GM19025 (cell line): ENCODE measurements at regions not wholly inside any gene's neighbourhood (a gene's known extent, or its start where the extent isn't known, plus 50 kb on each side); places are given as distances from the start of the nearest gene placed in this dataset.
"Not testable (repeated sequence)": the region's sequence is repeated elsewhere in the genome, so short reads cannot be mapped to it uniquely, and the experiment has no call there.

Experiments used
- ATAC-seq: cut with Tn5 transposase; IDR thresholded peaks from one replicate; pipeline ENCODE4 v1.9.1; 2021; ENCODE audit warnings: mild to moderate bottlenecking, low read depth, moderate library complexity; ENCODE audit not compliant: unreplicated experiment

DNA sequence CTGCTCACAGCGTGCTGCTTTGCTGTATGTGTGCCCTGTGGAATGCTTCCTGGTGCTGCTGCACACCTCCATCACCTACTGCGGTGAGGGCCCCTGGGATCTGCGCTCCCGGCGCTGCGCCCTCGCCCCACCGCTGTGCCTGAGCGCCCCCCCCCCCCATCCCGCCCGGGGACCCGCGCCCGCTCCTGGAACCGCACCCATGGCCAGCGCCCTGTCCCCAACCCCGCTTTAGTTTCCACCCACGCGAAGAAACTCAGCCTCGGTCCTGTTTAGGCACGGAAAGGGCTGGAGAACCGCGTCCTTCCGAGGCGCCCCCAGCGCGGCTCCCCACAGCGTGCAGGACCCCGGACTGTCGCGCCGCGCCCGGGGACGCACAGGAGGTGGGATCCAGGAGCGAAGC, 265.5 kb downstream of the POTEB3 start:
- ATAC-seq, result not testable (repeated sequence)

DNA sequence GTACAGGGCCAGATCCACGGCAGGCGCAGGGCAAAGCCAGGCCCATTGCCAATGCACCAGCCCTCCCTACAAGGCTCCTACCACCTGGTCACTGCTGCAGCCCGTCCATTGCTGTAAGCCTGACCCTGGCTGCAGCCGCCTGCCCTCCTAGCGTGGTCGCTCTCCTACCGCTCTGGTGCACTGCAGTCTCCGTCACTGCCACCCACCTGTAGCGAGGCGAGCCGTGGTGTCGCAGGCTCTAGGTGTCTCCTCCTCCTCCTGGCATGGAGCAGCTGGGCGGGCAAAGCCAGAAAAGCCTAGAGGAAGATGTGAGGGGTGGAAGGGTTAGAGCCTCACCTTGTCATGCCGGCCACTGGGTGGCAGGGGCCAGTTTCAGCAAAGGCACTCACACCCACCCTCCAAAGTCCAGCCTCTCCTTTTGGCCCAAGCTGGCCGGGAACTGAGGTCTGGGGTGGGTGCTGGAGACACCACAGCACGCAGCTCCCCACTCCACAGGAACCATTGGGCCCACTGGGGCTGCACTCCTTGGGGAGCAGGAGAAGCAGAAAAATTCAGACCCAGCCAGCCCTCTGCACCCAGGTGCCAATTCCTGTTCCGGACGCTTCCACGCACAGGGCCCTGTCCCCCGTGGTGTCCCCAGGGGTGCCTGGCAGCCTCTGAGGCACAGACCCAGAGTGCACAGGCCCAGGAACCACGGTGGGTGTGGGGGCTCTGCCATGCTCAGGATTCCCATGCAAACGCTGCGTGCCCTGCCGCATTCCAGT, 285.3 kb upstream of the POTEB2 start:
- not testable (repeated sequence) for ATAC-seq

DNA sequence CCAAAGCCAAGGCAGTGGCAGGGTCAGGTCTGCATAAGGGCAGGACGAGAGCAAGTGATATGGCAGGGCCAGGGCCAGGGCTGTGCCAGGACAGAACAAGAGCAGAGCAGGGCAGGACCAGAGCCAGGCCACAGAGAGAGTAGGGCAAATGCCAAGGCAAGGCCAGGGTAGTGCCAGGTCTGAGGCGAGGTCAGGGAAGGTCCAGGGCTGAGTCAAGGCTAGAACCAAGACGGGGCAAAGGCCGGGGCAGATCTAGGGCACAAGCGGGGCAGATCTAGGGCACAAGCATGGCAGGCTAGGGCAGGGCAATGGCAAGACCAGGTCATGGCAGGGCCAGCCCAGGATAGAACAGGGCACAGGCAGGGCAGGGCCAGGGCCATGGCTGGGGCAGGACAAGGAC, 282.0 kb upstream of the POTEB2 start:
- not testable (repeated sequence) for ATAC-seq

DNA sequence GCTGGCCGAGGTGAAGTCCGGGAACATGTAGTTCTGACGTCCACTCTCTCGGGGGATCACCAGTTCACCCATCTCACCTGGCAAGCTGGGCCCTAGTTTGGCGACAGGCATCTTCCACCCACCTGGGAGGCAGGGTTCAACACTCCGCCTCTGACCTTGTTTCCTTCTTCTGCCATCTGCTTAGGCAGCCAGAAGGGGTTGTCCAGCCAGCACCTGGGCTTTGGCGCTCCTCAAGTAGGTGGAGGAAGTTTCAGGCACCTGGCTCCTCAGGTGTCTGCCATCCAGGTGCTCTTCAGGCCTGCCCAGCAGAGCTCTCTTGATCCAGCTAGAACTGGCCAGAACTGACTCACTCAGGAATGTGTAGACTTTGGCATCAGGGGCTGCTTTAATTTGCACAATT, 267.8 kb upstream of the POTEB2 start:
- not testable (repeated sequence) for ATAC-seq

DNA sequence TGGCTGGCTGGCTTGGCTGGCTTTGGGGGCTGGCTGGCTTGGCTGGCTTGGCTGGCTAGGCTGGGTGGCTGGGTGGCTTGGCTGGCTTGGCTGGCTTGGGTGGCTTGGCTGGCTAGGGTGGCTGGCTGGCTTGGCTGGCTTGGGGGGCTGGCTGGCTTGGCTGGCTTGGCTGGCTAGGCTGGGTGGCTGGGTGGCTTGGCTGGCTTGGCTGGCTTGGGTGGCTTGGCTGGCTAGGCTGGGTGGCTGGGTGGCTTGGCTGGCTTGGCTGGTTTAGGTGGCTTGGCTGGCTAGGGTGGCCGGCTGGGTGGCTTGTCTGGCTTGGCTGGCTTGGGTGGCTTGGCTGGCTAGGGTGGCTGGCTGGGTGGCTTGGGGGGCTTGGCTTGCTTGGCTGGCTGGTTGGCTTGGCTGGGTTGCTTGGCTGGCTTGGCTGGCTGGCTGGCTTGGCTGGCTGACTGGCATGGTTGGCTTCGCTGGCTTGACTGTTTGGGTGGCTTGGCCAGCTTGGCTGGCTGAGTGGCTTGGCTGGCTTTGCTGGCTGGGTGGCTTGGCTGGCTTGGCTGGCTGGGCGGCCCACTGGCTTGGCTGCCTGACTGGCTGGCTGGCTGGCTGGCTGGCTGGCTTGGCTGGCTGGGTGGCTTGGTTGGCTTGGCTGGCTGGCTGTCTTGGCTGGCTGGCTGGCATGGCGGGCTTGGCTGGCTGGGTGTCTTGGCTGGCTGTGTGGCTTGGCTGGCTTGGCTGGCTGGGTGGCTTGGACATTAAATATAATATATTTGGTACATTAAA, 246.3 kb upstream of the POTEB2 start:
- ATAC-seq, result not testable (repeated sequence)

DNA sequence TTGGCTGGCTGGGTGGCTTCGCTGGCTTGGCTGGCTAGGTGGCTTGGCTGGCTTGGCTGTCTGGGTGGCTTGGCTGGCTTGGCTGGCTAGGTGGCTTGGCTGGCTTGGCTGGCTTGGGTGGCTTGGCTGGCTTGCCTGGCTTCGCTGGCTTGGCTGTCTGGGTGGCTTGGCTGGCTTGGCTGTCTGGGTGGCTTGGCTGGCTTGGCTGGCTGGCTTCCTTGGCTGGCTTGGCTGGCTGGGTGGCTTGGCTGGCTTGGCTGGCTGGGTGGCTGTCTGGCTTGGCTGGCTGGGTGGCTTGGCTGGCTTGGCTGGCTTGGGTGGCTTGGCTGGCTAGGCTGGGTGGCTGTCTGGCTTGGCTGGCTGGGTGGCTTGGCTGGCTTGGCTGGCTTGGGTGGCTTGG, 245.7 kb upstream of the POTEB2 start:
- not testable (repeated sequence) for ATAC-seq

DNA sequence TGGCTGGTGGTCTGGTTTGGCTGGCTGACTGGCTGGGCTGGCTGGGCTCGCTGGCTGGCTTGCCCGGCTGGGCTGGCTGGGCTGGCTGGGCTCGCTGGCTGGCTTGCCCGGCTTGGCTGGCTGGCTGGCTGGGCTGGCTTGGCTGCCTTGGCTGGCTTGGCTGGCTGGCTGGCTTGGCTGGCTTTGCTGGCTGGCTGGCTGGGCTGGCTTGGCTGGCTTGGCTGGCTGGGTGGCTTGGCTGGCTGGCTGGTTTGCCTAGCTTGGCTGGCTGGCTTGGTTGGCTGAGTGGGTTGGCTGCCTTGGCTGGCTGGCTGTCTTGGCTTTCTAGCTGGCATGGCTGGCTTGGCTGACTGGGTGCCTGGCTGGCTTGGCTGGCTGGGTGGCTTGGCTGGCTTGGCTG, 245.1 kb upstream of the POTEB2 start:
- ATAC-seq, result not testable (repeated sequence)

DNA sequence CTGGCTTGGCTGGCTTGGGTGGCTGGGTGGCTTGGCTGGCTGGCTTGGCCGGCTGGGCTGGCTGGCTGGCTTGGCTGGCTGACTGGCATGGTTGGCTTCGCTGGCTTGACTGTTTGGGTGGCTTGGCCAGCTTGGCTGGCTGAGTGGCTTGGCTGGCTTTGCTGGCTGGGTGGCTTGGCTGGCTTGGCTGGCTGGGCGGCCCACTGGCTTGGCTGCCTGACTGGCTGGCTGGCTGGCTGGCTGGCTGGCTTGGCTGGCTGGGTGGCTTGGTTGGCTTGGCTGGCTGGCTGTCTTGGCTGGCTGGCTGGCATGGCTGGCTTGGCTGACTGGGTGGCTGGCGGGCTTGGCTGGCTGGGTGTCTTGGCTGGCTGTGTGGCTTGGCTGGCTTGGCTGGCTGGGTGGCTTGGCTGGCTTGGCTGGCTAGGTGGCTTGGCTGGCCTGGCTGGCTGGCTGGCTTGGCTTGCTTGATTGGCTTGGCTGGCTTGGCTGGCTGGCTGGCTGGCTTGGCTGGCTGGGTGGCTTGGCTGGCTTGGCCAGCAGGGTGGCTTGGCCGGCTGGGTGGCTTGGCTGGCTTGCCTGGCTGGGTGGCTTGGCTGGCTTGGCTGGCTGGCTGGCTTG, 244.2 kb upstream of the POTEB2 start:
- not testable (repeated sequence) for ATAC-seq

DNA sequence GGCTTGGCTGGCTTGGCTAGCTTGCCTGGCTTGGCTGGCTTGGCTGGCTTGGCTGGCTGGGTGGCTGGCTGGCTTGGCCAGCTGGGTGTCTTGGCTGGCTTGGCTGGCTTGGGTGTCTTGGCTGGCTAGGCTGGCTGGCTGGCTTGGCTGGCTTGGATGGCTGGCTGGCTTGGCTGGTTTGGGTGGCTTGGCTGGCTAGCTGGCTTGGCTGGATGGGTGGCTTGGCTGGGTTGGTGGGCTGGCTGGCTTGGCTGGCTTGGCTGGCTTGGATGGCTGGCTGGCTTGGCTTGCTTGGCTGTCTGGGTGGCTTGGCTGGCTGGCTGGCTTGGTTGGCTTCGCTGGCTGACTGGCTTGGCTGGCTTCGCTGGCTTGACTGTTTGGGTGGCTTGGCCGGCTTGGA, 242.3 kb upstream of the POTEB2 start:
- ATAC-seq, result not testable (repeated sequence)

DNA sequence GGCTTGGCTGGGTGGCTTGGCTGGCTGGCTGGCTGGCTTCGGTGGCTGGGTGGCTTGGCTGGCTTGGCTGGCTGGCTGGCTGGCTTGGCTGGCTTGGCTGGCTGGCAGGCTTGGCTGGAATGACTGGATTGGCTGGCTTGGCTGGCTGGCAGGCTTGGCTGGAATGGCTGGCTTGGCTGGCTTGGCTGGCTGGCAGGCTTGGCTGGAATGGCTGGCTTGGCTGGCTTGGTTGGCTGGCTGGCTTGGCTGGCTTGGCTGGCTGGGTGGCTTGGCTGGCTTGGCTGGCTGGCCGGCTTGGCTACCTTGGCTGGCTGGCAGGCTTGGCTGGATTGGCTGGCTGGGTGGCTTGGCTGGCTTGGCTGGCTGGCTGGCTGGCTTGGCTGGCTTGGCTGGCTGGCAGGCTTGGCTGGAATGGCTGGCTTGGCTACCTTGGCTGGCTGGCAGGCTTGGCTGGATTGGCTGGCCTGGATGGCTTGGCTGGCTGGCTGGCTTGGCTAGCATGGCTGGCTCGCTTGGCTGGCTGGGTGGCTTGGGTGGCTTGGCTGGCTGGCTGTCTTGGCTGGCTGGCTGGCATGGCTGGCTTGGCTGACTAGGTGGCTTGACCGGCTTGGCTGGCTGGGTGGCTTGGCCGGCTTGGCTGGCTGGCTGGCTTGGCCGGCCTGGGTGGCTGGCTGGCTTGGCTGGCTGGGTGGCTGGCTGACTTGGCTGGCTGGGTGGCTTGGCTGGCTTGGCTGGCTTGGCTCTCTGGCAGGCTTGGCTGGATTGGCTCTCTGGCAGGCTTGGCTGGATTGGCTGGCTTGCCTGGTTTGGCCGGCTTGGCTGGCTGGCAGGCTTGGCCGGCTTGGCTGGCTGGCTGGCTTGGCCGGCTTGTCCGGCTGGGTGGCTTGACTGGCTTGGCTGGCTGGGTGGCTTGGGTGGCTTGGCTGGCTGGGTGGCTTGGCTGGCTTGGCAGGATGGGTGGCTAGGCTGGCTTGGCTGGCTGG, 241.6 kb upstream of the POTEB2 start:
- not testable (repeated sequence) for ATAC-seq

DNA sequence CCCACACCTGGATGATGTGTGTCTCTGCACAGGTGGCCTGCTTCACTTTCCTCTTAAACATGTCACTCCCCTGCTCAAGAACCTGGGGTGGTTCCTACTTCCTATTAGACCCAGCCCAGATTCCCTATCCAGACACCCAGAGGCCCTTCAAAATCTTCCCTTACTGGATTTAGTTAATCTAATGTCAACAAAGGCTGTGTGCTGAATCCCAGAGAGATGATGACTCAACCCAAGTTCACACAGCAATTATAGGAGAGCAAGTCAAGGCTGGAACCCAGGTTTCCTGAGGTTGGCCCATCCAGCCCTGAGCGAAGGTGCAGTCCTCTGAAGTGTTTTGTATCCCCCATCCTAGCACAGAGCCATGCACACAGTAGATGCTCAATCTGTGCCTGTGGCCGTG, 230.5 kb upstream of the POTEB2 start:
- ATAC-seq, result not testable (repeated sequence)

DNA sequence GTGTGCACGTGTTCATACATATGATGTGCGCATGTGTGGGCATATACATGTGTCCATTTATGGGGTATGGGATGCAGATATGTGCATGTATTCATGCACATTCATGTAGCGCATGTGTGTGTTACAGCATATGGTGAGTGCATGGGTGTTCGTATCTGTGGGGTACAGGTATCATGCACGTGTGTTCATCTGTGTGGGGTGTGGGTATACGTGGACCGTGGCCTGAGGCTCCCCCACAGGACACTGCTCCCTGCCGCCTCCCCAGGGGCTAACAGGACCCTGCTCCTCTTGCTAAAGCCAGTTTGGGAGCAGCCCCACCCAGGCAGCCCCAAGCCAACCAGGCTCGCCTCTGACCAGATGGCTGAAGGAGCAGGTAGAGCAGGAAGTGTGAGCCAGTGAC, 213.4 kb upstream of the POTEB2 start:
- ATAC-seq, result not testable (repeated sequence)

DNA sequence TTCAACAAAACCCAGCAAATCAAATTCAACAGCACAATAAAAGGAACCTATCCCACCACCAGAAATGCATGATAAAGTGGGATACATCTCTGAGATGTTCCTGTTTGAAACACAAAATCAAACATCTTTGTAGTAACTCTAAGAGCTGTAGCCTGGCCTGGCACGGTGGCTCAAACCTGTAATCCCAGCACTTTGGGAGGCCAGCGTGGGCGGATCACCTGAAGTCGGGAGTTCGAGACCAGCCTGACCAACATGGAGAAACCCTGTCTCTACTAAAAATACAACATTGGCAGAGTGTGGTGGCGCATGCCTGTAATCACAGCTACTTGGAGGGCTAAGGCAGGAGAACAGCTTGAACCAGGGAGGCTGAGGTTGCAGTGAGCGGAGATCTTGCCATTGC, 202.8 kb upstream of the POTEB2 start:
- ATAC-seq, result not testable (repeated sequence)

DNA sequence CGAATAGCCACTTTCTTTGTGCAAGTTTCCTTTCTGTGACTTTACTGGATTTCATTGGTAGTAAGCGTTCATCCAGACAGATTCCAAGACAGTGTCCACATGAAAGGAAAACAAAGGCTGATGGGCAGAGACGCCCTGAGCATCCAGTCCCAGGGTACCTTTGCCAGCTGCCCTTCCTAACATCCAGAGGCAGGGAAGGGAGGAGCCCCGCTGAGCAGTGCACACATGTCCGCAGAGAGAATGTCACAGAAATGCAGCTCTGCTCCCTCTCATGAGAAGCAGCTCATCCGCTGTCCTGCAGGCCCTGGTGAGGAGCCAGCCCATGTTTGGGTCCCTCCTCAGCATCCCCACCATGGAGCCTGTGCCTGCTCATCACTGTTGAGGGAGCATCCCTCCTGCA, 197.4 kb upstream of the POTEB2 start:
- not testable (repeated sequence) for ATAC-seq

DNA sequence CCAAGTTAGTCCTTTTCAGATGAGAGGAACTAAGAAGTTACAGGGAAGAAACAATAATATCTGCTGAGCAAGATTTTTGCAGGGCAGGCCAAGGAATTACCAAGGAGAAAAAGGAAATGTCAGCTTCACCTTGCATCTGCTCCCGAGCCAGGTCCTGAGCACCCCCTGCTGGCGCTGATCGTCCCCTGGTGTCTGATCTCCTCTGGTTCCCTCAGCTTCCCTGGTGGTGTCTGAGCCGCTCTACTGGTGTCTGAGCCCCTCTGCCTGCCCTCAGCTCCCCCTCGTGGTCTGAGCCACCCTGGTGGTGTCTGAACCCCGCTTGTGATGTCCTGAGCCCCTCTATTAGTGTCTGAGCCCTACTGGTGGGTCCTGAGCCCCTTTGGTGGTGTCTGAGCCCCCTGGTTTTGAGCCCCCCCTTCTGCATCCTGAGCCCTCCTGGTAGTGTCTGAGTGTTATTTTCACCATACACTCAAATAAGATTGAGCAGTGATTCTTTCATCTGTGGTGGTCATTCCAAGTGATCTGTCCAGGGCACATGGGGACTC, 196.6 kb upstream of the POTEB2 start:
- ATAC-seq, result not testable (repeated sequence)

DNA sequence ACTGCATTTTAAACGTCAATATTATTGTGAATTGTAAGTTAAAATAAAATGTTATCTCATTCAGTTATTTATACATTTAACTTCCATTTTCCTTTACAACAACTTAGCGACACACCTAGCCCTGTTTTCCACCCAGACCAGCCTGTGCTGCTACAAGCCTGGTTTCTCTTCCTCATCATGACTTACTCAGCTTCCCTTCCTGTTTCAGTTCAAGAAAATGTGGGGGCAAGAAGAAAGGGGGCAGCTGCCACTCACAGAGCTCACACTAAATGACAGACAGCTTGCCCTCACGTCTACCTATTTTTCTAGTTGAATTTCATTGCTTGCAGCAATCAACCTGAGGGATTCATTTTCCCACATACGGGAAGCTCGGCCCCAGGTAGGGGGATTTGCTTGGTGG, 185.8 kb upstream of the POTEB2 start:
- not testable (repeated sequence) for ATAC-seq

DNA sequence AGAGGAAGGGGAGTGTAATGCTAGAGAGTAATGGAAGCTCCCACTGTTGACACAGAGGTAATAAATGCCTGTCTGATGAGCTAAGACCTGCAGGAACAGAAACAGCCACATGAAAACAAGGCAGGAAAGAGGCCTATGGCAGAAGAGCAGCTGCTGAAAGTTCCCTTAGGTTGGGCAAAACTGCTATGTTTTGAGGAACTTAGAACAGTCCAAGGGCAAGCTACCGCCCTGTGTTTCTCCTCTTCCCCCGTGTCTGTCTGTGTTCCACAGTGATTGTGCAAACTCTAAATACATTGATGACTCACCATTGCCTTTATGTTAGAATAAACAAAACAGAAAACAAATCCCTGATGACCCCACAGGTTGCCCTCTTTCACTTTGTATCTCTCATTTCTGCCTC, 165.6 kb upstream of the POTEB2 start:
- not testable (repeated sequence) for ATAC-seq

DNA sequence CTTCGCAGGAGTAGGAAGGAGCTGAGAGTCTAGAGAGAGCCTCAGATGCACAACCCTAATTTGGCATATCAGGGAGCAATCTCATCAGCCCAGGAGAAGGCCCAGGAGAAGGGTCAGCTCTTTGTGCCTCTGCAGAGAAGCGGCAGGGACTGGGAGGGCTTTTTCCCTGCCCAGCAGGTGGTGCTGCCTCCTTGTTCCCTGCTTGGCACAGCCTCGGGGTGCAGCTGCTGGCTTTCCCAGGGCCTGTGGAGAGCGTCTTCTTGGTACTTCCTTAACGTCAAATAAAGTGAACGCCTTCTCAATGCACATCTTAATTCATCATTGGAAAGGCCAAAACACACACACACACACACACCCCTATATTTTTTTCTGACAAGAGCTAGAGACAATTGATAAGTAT, 162.9 kb upstream of the POTEB2 start:
- not testable (repeated sequence) for ATAC-seq

DNA sequence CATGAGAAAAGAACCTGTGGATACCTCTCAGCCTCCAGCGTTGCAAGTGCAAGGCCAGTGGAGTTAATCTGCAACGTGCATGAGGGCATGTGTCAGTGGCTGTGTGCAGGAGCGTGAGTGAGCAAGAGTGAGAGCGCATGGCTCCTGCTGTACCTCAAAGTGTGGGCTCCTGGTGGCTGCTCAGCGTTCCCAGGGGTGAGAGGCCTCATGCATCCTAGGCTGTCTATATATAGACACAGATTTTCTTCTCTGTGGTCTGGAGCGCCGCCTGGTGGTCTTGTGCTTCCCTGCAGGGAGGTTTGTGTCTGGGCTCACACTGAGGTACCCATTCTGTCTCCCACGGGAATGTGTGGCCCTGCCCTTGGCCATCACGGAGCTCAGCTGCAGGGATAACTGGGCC, 161.8 kb upstream of the POTEB2 start:
- not testable (repeated sequence) for ATAC-seq

DNA sequence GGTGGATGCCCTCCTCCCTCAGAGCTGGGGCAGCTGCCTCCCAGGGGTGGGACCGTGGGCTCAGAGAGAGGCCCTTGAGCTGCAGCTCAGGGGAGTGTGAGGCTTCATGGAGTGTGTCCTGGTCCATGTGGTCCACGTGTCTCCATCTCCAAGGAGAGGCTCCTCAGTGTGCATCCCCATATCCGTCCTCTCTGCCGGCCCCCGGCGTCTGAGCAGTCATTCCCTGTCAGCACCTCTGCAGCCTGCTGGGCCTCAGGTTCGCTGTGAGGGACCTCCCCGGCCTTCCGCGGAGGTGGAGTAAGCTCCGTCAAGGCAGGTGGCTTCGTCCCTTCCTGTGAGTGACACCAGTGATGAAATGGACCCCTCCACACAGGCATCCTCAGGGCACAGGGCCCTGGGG, 160.7 kb upstream of the POTEB2 start:
- not testable (repeated sequence) for ATAC-seq
